ENCODE measurements at regions not wholly inside any gene's neighbourhood (a gene's known extent, or its start where the extent isn't known, plus 50 kb on each side); places are given as distances from the start of the nearest gene placed in this dataset.

GRCh38 chr4:78666830-78667258 is 109.3 kb upstream of the BMP2K start:
- no peak for DNase-seq
- H4K5ac ChIP-seq (ENCODE audit: insufficient read length, low read depth, low read length) = no peak overlapping the region
- no peak overlapping the region for H2BK120ac ChIP-seq (ENCODE audit: low read depth, low read length, poor library complexity, severe bottlenecking)
- H3T11ph ChIP-seq (ENCODE audit: low read length) = no peak overlapping the region
- no peaks in the 10 kb centered on the region for H4K20me1 ChIP-seq (ENCODE audit: control insufficient read depth, insufficient read depth, insufficient read length)
- no peak overlapping the region; a peak in 1 of 7 replicates for H3K27ac Mint-ChIP-seq
- no peak overlapping the region for H3K18ac ChIP-seq (ENCODE audit: insufficient read length, low read depth, low read length)
- no peaks in the 10 kb centered on the region; the same call in none of the 2 replicates for H3K27me3 Mint-ChIP-seq (ENCODE audit: low read depth)
- H3K4ac ChIP-seq (ENCODE audit: low read depth, low read length) = no peak overlapping the region
- H2BK12ac ChIP-seq (ENCODE audit: insufficient read length, low read depth, low read length) = no peak overlapping the region
- H2BK5ac ChIP-seq (ENCODE audit: insufficient read length, low read length) = no peak overlapping the region
- H3K23me2 ChIP-seq (ENCODE audit: insufficient read length, low read depth, low read length, poor library complexity, severe bottlenecking) = no peaks in the 10 kb centered on the region
- no peak overlapping the region for H3K23ac ChIP-seq (ENCODE audit: insufficient read length, low read depth, low read length)
- no peak overlapping the region for H3K9ac ChIP-seq (ENCODE audit: extremely low read depth, insufficient read length, low read length)
- H3K56ac ChIP-seq (ENCODE audit: insufficient read length, low read depth, low read length) = no peak overlapping the region
- H3K4me2 ChIP-seq (ENCODE audit: insufficient read depth, insufficient read length, low read length) = no peak overlapping the region
- no peak overlapping the region for H2AK5ac ChIP-seq (ENCODE audit: insufficient read length, low read length)
- H4K8ac ChIP-seq (replicated peaks; ENCODE audit: insufficient read length, low read depth, low read length) = no peak overlapping the region
- no peaks in the 10 kb centered on the region for H3K36me3 Mint-ChIP-seq (ENCODE audit: insufficient read depth in 1 of 3, low read depth in 3 of 3)
- H3K79me2 ChIP-seq (ENCODE audit: insufficient read depth, low read length) = no peaks in the 10 kb centered on the region
- H3K14ac ChIP-seq (ENCODE audit: insufficient read depth, low read length) = no peak overlapping the region
- H3K27me3 ChIP-seq (ENCODE audit: insufficient read depth, low read length) = no peaks in the 10 kb centered on the region
- H2AFZ ChIP-seq (ENCODE audit: low read length) = no peak overlapping the region
- WGBS (ENCODE audit: extremely low coverage, insufficient read length, low lambda C conversion rate) = no CpG with 5 or more reads among the region's 3 CpGs
- TF ChIP-seq CTCF (conservative IDR thresholded peaks at IDR 0.05) = no peak
- no peak overlapping the region for H2BK20ac ChIP-seq (ENCODE audit: low read depth, low read length, poor library complexity, severe bottlenecking)
- no peaks in the 10 kb centered on the region for H3K9me3 ChIP-seq (ENCODE audit: control insufficient read depth, low read depth, low read length)
- no peak overlapping the region for H4K91ac ChIP-seq (ENCODE audit: insufficient read length, low read depth, low read length)
- no peak overlapping the region for H3K4me3 Mint-ChIP-seq
- no peak overlapping the region for H3K27ac ChIP-seq (ENCODE audit: insufficient read length, low read depth, low read length)
- H3K79me1 ChIP-seq (ENCODE audit: insufficient read depth, low read depth, low read length, poor library complexity, severe bottlenecking) = no peaks in the 10 kb centered on the region
- peaks cover 4% of the 10 kb centered on the region; the same call in 1 of the 2 replicates for H3K4me1 ChIP-seq (ENCODE audit: insufficient read depth, low read length)
- H2BK15ac ChIP-seq (ENCODE audit: low read depth, low read length) = no peak overlapping the region
- H3K4me1 Mint-ChIP-seq = peaks cover 27 to 29% of the 10 kb centered on the region in 2 experiments
- H3K9me3 Mint-ChIP-seq = no peaks in the 10 kb centered on the region
